Kidney (tissue), 13 donors: ENCODE measurements at regions not wholly inside any gene's neighbourhood (a gene's known extent, or its start where the extent isn't known, plus 50 kb on each side); places are given as distances from the start of the nearest gene placed in this dataset.
A peak's percentile ranks its signal among the peaks of the same experiment; 100 is the strongest.

Source experiments
- DNase-seq, 5 donors: peaks; one replicate each; pipeline ENCODE4 v3.0.0-alpha.2; 2013 to 2020
- FAIRE-seq: peaks from 2 replicates; lab custom pipeline; 2012; peaks lifted over from hg19 to GRCh38; lab: Jason Lieb, UNC
- H3K27ac ChIP-seq, 2 donors: one replicate each; pipeline ENCODE4 v1.7.0; 2013; ENCODE audit warnings: low read depth in 2 of 2, low read length in 2 of 2, inconsistent platforms in 1 of 2
- H3K27me3 ChIP-seq: one replicate; pipeline ENCODE4 v1.7.1; 2013; ENCODE audit warnings: low read length, inconsistent platforms; ENCODE audit not compliant: control insufficient read depth, insufficient read depth
- H3K36me3 ChIP-seq, 3 donors: one replicate each; pipeline versions ENCODE4 v1.7.0 to v1.7.1; 2013; ENCODE audit warnings: low read length in 3 of 3, control low read depth in 1 of 3, inconsistent platforms in 1 of 3; ENCODE audit not compliant: insufficient read depth in 3 of 3, control insufficient read depth in 2 of 3
- H3K4me1 ChIP-seq, 3 donors: one replicate each; pipeline versions ENCODE4 v1.7.0 to v1.7.1; 2013; ENCODE audit warnings: low read length in 3 of 3, inconsistent platforms in 1 of 3, low read depth in 1 of 3; ENCODE audit not compliant: control insufficient read depth in 2 of 3, insufficient read depth in 2 of 3
- H3K4me3 ChIP-seq, 3 donors: one replicate each; pipeline versions ENCODE4 v1.7.0 to v1.8.1; 2013; ENCODE audit warnings: low read length in 3 of 3, control low read depth in 1 of 3, inconsistent platforms in 1 of 3
- H3K9ac ChIP-seq, 3 donors: one replicate each; pipeline versions ENCODE4 v1.7.0 to v1.7.1; 2013; ENCODE audit warnings: low read length in 3 of 3, control low read depth in 1 of 3, inconsistent platforms in 1 of 3
- H3K9me3 ChIP-seq, 3 donors: one replicate each; pipeline versions ENCODE4 v1.7.0 to v1.7.1; 2013; ENCODE audit warnings: low read length in 3 of 3, control low read depth in 1 of 3, inconsistent platforms in 1 of 3; ENCODE audit not compliant: control insufficient read depth in 2 of 3, insufficient read depth in 1 of 3
- CTCF ChIP-seq: IDR thresholded peaks from 3 replicates; pipeline ENCODE4 v1.5.1; 2012; ENCODE audit warnings: mild to moderate bottlenecking, moderate library complexity, borderline replicate concordance; ENCODE audit not compliant: insufficient read depth; ENCODE audit errors: extremely low read depth
- intact Hi-C: fragments of 100-400 bp; cut with DNase I; formaldehyde crosslinking; loops from one replicate; pipeline ENCODE4 v1.11.1; 2022
- donor health status: control.
- donor health status: control.
- donor health status: control.
- donor health status: control.
- donor health status: control.
- donor health status: DM: yes; HTN: yes; CAD: no.
- donor health status: Normal renal cell carcinoma (clear cell type).

GRCh38 chr4:53647547-53647946, 56.3 kb upstream of the LNX1 start:
- TF ChIP-seq CTCF, result no peak

GRCh38 chr4:53646795-53647194, 55.5 kb upstream of the LNX1 start:
- FAIRE-seq (no peak), DNase-seq (peak in 1 of 5 donors; percentile 39)
- no peak for TF ChIP-seq CTCF
- H3K9ac ChIP-seq, result no peak overlapping the region
- H3K9me3 ChIP-seq, result no peaks in the 10 kb centered on the region
- H3K27me3 ChIP-seq, result no peaks in the 10 kb centered on the region
- H3K4me3 ChIP-seq, result no peak overlapping the region
- H3K4me1 ChIP-seq, result peaks cover 0 to 12% (median 9%) of the 10 kb centered on the region in 3 donors
- intact Hi-C loops, result no loop called here
- H3K36me3 ChIP-seq, result no peaks in the 10 kb centered on the region
- H3K27ac ChIP-seq, result no peak overlapping the region

More at GRCh38 chr4:53647547-53647946, 56.3 kb upstream of the LNX1 start:
- Histone ChIP-seq H3K9ac (no peak overlapping the region), H3K27ac (no peak overlapping the region), H3K9me3 (no peaks in the 10 kb centered on the region), H3K36me3 (no peaks in the 10 kb centered on the region), H3K27me3 (no peaks in the 10 kb centered on the region), H3K4me1 (peaks cover 0 to 13% (median 12%) of the 10 kb centered on the region in 3 donors), H3K4me3 (no peak overlapping the region)
- DNase-seq (no peak), FAIRE-seq (no peak)
- intact Hi-C loops, result no loop called here

- FAIRE-seq, result no peak
- no peak for DNase-seq
Measured at GRCh38 chr4:53645108-53645507, 53.8 kb upstream of the LNX1 start.

More at GRCh38 chr4:53645108-53645507, 53.8 kb upstream of the LNX1 start:
- no peaks in the 10 kb centered on the region for H3K9me3 ChIP-seq
- H3K4me1 ChIP-seq, result peaks cover 0 to 10% (median 5%) of the 10 kb centered on the region in 3 donors
- no peaks in the 10 kb centered on the region for H3K27me3 ChIP-seq
- peak overlapping the region; percentile 39 to 54 for H3K27ac ChIP-seq
- no peak for TF ChIP-seq CTCF
- intact Hi-C loops, result no loop called here
- no peaks in the 10 kb centered on the region for H3K36me3 ChIP-seq
- no peak overlapping the region for H3K4me3 ChIP-seq
- H3K9ac ChIP-seq, result no peak overlapping the region
